ENCODE measurements at regions not wholly inside any gene's neighbourhood (a gene's known extent, or its start where the extent isn't known, plus 50 kb on each side); places are given as distances from the start of the nearest gene placed in this dataset.

DNA sequence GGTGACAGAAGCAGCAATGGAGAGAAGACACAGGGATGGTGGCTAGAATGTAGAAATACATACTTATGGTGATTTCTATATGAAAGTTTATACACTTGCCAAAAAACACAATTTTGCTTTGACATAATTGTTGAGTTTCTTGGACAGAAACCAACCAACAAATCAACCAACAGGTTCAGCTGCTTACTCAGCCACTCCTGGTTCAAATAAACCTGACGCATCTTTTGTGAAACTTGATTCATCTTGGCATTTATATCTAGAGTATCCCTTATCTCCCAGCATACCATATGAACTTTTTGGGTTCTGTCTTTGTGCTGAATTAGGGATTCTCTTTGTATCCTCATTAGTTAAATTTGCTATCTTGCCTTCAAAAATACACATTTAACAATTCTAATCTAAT, 54.1 kb upstream of the ERBB4 start:
- no peak overlapping the region for H3K27ac ChIP-seq
- intact Hi-C loops (cut with DNase I): no loop called here
- H3K4me3 ChIP-seq: no peak overlapping the region
- H3K36me3 ChIP-seq: no peaks in the 10 kb centered on the region
- H3K9me3 ChIP-seq: no peaks in the 10 kb centered on the region
- H3K4me1 ChIP-seq: no peaks in the 10 kb centered on the region
- no peaks in the 10 kb centered on the region for H3K27me3 ChIP-seq
- no peak for DNase-seq (ENCODE audit: low spot score in 2 of 2)
- TF ChIP-seq, protein P1, sequence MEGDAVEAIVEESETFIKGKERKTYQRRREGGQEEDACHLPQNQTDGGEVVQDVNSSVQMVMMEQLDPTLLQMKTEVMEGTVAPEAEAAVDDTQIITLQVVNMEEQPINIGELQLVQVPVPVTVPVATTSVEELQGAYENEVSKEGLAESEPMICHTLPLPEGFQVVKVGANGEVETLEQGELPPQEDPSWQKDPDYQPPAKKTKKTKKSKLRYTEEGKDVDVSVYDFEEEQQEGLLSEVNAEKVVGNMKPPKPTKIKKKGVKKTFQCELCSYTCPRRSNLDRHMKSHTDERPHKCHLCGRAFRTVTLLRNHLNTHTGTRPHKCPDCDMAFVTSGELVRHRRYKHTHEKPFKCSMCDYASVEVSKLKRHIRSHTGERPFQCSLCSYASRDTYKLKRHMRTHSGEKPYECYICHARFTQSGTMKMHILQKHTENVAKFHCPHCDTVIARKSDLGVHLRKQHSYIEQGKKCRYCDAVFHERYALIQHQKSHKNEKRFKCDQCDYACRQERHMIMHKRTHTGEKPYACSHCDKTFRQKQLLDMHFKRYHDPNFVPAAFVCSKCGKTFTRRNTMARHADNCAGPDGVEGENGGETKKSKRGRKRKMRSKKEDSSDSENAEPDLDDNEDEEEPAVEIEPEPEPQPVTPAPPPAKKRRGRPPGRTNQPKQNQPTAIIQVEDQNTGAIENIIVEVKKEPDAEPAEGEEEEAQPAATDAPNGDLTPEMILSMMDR (IDR thresholded peaks at IDR 0.05): no peak

Data from ascending aorta (tissue), 2 donors.